Naive thymus-derived CD4-positive, alpha-beta T cell (primary cell): ENCODE measurements at regions not wholly inside any gene's neighbourhood (a gene's known extent, or its start where the extent isn't known, plus 50 kb on each side); places are given as distances from the start of the nearest gene placed in this dataset.

Experiments used
- ATAC-seq: fragments of 150-1000 bp; cut with Tn5 transposase; 2 replicates; pipeline ENCODE4 v1.10.0; 2021; ENCODE audit warnings: mild to moderate bottlenecking, moderate library complexity
- CTCF ChIA-PET: fragments of 350-600 bp; sonication (Branson Sonifier 250); formaldehyde crosslinking; loops from one replicate; lab custom pipeline; 2021; ENCODE audit warnings: antibody characterized with exemption; lab: Charles Lee
- POLR2A ChIA-PET: fragments of 350-600 bp; sonication (Branson Sonifier 250); formaldehyde crosslinking; loops from one replicate; lab custom pipeline; 2021; ENCODE audit warnings: antibody characterized with exemption, inconsistent platforms; lab: Charles Lee
- DNase-seq, 9 donors: peaks; one replicate each; pipeline versions ENCODE4 v3.0.0 to v3.0.0-alpha.2; 2020 to 2022; ENCODE audit warnings: mixed read lengths in 1 of 9
- H3K27ac ChIP-seq: one replicate; pipeline ENCODE4 v1.7.0; 2013; ENCODE audit warnings: mild to moderate bottlenecking, low read depth, low read length, moderate library complexity
- H3K27me3 ChIP-seq, 2 donors: one replicate each; pipeline ENCODE4 v1.7.0; 2013; ENCODE audit warnings: low read length in 2 of 2, mild to moderate bottlenecking in 2 of 2, moderate library complexity in 2 of 2; ENCODE audit not compliant: control insufficient read depth in 2 of 2, insufficient read depth in 2 of 2
- H3K36me3 ChIP-seq, 3 experiments: 1 replicate in 2 of 3; 2 replicates in 1 of 3; pipeline ENCODE4 v1.7.0; 2013; ENCODE audit warnings: low read length in 3 of 3, mild to moderate bottlenecking in 3 of 3, moderate library complexity in 1 of 3; ENCODE audit not compliant: insufficient read depth in 3 of 3, control insufficient read depth in 2 of 3
- H3K4me1 ChIP-seq, 2 donors: one replicate each; pipeline ENCODE4 v1.7.0; 2013; ENCODE audit warnings: low read length in 2 of 2, mild to moderate bottlenecking in 2 of 2, moderate library complexity in 1 of 2; ENCODE audit not compliant: control insufficient read depth in 2 of 2, insufficient read depth in 2 of 2
- H3K4me3 ChIP-seq: 2 replicates; pipeline ENCODE4 v1.7.0; 2013; ENCODE audit warnings: mild to moderate bottlenecking, low read length
- H3K9me3 ChIP-seq, 3 experiments: 1 replicate in 2 of 3; 2 replicates in 1 of 3; pipeline ENCODE4 v1.7.0; 2013; ENCODE audit warnings: low read length in 3 of 3; ENCODE audit not compliant: control insufficient read depth in 2 of 3
- H3K27ac Mint-ChIP-seq, 9 donors: one replicate each; pipeline ENCODE4 v1.8.0; 2020 to 2022; ENCODE audit warnings: mixed read lengths in 9 of 9, mild to moderate bottlenecking in 8 of 9, moderate library complexity in 5 of 9, inconsistent platforms in 2 of 9
- H3K27me3 Mint-ChIP-seq, 5 donors: one replicate each; pipeline ENCODE4 v1.8.0; 2021 to 2022; ENCODE audit warnings: mixed read lengths in 5 of 5, mild to moderate bottlenecking in 1 of 5
- H3K36me3 Mint-ChIP-seq, 5 donors: one replicate each; pipeline ENCODE4 v1.8.0; 2020 to 2022; ENCODE audit warnings: mixed read lengths in 5 of 5, mild to moderate bottlenecking in 3 of 5, inconsistent platforms in 1 of 5
- H3K4me1 Mint-ChIP-seq, 7 donors: one replicate each; pipeline ENCODE4 v1.8.0; 2020 to 2022; ENCODE audit warnings: mixed read lengths in 7 of 7, mild to moderate bottlenecking in 3 of 7, inconsistent platforms in 1 of 7
- H3K4me3 Mint-ChIP-seq, 10 donors: one replicate each; pipeline ENCODE4 v1.8.0; 2020 to 2022; ENCODE audit warnings: mild to moderate bottlenecking in 10 of 10, mixed read lengths in 10 of 10, moderate library complexity in 6 of 10, inconsistent platforms in 2 of 10
- H3K9me3 Mint-ChIP-seq, 11 donors: one replicate each; pipeline ENCODE4 v1.8.0; 2020 to 2022; ENCODE audit warnings: mixed read lengths in 11 of 11, mild to moderate bottlenecking in 4 of 11, inconsistent platforms in 1 of 11, moderate library complexity in 1 of 11
- intact Hi-C, 2 donors: fragments of 100-400 bp; cut with micrococcal nuclease; formaldehyde crosslinking; loops; one replicate each; pipeline ENCODE4 v1.15.1; 2023

- DNase-seq (no peak), ATAC-seq (no peak)
- Mint-ChIP-seq H3K36me3 (no peaks in the 10 kb centered on the region), H3K9me3 (peaks cover 0 to 2% (median 0%) of the 10 kb centered on the region in 11 donors), H3K27me3 (peaks cover 0 to 14% (median 3%) of the 10 kb centered on the region in 5 donors), H3K4me1 (peaks cover 0 to 9% (median 7%) of the 10 kb centered on the region in 7 donors), H3K27ac (no peak overlapping the region), H3K4me3 (peak overlapping the region in 2 of 10 donors; percentile 41 to 79)
- H3K27me3 ChIP-seq: no peaks in the 10 kb centered on the region
- ChIA-PET CTCF (interaction anchor here (0.6 to 1.4 kb wide), 3 partner anchors 9 to 1901 kb away, joined by 3 to 4 read pairs (median 3); no protein-coding TSS in a partner anchor), POLR2A (no interaction called here)
- H3K36me3 ChIP-seq: no peaks in the 10 kb centered on the region
- H3K4me3 ChIP-seq: no peak overlapping the region
- intact Hi-C loops: no loop called here
- no peak overlapping the region for H3K27ac ChIP-seq
- H3K9me3 ChIP-seq: no peaks in the 10 kb centered on the region
- no peaks in the 10 kb centered on the region for H3K4me1 ChIP-seq
Observed at GRCh38 chr16:58815181-58815888, 81.2 kb upstream of the GOT2 start.

GRCh38 chr16:58814348-58814801 lies 80.3 kb upstream of the GOT2 start:
- peak; percentile 54 for ATAC-seq
- intact Hi-C loops: no loop called here

GRCh38 chr16:58809213-58809612 lies 75.1 kb upstream of the GOT2 start:
- Histone ChIP-seq H3K4me1 (no peaks in the 10 kb centered on the region), H3K27ac (no peak overlapping the region), H3K4me3 (no peak overlapping the region), H3K9me3 (peaks cover 0 to 7% (median 0%) of the 10 kb centered on the region in 3 experiments), H3K27me3 (peaks cover 0 to 2% of the 10 kb centered on the region in 2 donors), H3K36me3 (no peaks in the 10 kb centered on the region)
- Mint-ChIP-seq H3K9me3 (peaks cover 0 to 12% (median 6%) of the 10 kb centered on the region in 11 donors), H3K36me3 (peaks cover 0 to 4% (median 0%) of the 10 kb centered on the region in 5 donors), H3K4me1 (peaks cover 0 to 2% (median 0%) of the 10 kb centered on the region in 7 donors), H3K27me3 (peaks cover 1 to 25% (median 10%) of the 10 kb centered on the region in 5 donors), H3K4me3 (no peak overlapping the region), H3K27ac (no peak overlapping the region)
- ATAC-seq (no peak), DNase-seq (no peak)
- CTCF ChIA-PET: no interaction called here
- intact Hi-C loops: no loop called here
- POLR2A ChIA-PET: no interaction called here

More at GRCh38 chr16:58814348-58814801, 80.3 kb upstream of the GOT2 start:
- H3K36me3 Mint-ChIP-seq: no peaks in the 10 kb centered on the region
- H3K27ac ChIP-seq: no peak overlapping the region
- peak overlapping the region in 2 of 9 donors; percentile 33 to 36 for H3K27ac Mint-ChIP-seq
- no peaks in the 10 kb centered on the region for H3K27me3 ChIP-seq
- peaks cover 0 to 11% (median 3%) of the 10 kb centered on the region in 5 donors for H3K27me3 Mint-ChIP-seq
- H3K36me3 ChIP-seq: no peaks in the 10 kb centered on the region
- H3K4me3 ChIP-seq: peak overlapping the region; percentile 8
- H3K4me3 Mint-ChIP-seq: peak overlapping the region; percentile 42 to 79 (median 70)
- no peaks in the 10 kb centered on the region for H3K4me1 ChIP-seq
- CTCF ChIA-PET: interaction anchor here (0.6 to 1.4 kb wide), 4 partner anchors 8 to 1902 kb away, joined by 3 to 4 read pairs (median 3); no protein-coding TSS in a partner anchor
- peaks cover 0 to 9% (median 7%) of the 10 kb centered on the region in 7 donors for H3K4me1 Mint-ChIP-seq
- H3K9me3 ChIP-seq: no peaks in the 10 kb centered on the region
- peaks cover 0 to 3% (median 0%) of the 10 kb centered on the region in 11 donors for H3K9me3 Mint-ChIP-seq
- DNase-seq: peak in 8 of 9 donors; percentile 1 to 37 (median 19)
- POLR2A ChIA-PET: no interaction called here

GRCh38 chr16:58807276-58807675 lies 73.2 kb upstream of the GOT2 start:
- Mint-ChIP-seq H3K27ac (no peak overlapping the region), H3K9me3 (peaks cover 2 to 29% (median 13%) of the 10 kb centered on the region in 11 donors), H3K27me3 (peaks cover 0 to 37% (median 10%) of the 10 kb centered on the region in 5 donors), H3K4me1 (no peaks in the 10 kb centered on the region), H3K4me3 (no peak overlapping the region), H3K36me3 (peaks cover 0 to 11% (median 0%) of the 10 kb centered on the region in 5 donors)
- ChIA-PET CTCF (no interaction called here), POLR2A (interaction anchor here (0.6 kb wide), 1 partner anchor 102 kb away, joined by 4 read pairs; no protein-coding TSS in a partner anchor)
- intact Hi-C loops: no loop called here
- ATAC-seq (no peak), DNase-seq (no peak)
- Histone ChIP-seq H3K9me3 (peaks cover 0 to 7% (median 0%) of the 10 kb centered on the region in 3 experiments), H3K27me3 (peaks cover 0 to 2% of the 10 kb centered on the region in 2 donors), H3K27ac (no peak overlapping the region), H3K4me3 (no peak overlapping the region), H3K36me3 (no peaks in the 10 kb centered on the region), H3K4me1 (no peaks in the 10 kb centered on the region)

DNA sequence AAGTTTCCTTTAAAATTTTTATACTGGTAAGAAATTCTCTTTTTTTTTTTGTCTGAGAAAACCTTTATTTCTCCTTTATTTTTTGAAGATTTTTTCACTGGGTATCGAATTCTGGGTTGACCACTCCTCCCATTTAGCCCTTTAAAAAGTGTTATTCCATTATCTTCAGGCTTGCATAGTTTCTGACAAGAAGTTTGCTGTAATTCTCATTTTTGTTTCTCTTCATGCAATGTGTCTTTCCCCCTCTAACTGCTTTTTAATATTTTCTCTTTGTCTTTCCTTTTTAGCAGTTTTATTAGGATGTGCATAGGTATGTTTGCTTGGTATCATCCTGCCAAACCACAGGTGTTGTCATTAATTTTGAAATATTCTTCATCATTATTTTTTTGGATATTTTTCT lies 67.7 kb upstream of the GOT2 start:
- Mint-ChIP-seq H3K27ac (no peak overlapping the region), H3K27me3 (peaks cover 0 to 32% (median 8%) of the 10 kb centered on the region in 5 donors), H3K9me3 (peaks cover 2 to 51% (median 18%) of the 10 kb centered on the region in 11 donors), H3K4me1 (no peaks in the 10 kb centered on the region), H3K4me3 (no peak overlapping the region), H3K36me3 (peaks cover 0 to 12% (median 0%) of the 10 kb centered on the region in 5 donors)
- no peak overlapping the region for H3K4me3 ChIP-seq
- peaks cover 0 to 2% of the 10 kb centered on the region in 2 donors for H3K27me3 ChIP-seq
- no peaks in the 10 kb centered on the region for H3K4me1 ChIP-seq
- CTCF ChIA-PET: no interaction called here
- POLR2A ChIA-PET: no interaction called here
- H3K27ac ChIP-seq: no peak overlapping the region
- H3K9me3 ChIP-seq: peaks cover 0 to 7% (median 0%) of the 10 kb centered on the region in 3 experiments
- ATAC-seq: no peak
- H3K36me3 ChIP-seq: no peaks in the 10 kb centered on the region
- intact Hi-C loops: no loop called here
- DNase-seq: no peak

GRCh38 chr16:58797137-58797801 lies 63.2 kb upstream of the GOT2 start:
- peaks cover 0 to 5% (median 0%) of the 10 kb centered on the region in 5 donors for H3K36me3 Mint-ChIP-seq
- H3K4me3 Mint-ChIP-seq: no peak overlapping the region
- no peak for DNase-seq
- H3K4me1 ChIP-seq: no peaks in the 10 kb centered on the region
- no peaks in the 10 kb centered on the region for H3K4me1 Mint-ChIP-seq
- no peaks in the 10 kb centered on the region for H3K27me3 ChIP-seq
- POLR2A ChIA-PET: no interaction called here
- CTCF ChIA-PET: no interaction called here
- H3K4me3 ChIP-seq: no peak overlapping the region
- intact Hi-C loops: no loop called here
- peaks cover 0 to 25% (median 9%) of the 10 kb centered on the region in 11 donors for H3K9me3 Mint-ChIP-seq
- H3K9me3 ChIP-seq: no peaks in the 10 kb centered on the region
- H3K27ac ChIP-seq: no peak overlapping the region
- peaks cover 0 to 18% (median 15%) of the 10 kb centered on the region in 5 donors for H3K27me3 Mint-ChIP-seq
- ATAC-seq: no peak
- H3K36me3 ChIP-seq: no peaks in the 10 kb centered on the region
- no peak overlapping the region for H3K27ac Mint-ChIP-seq
